CD14-positive monocyte (primary cell): ENCODE measurements at regions not wholly inside any gene's neighbourhood (a gene's known extent, or its start where the extent isn't known, plus 50 kb on each side); places are given as distances from the start of the nearest gene placed in this dataset.

Source experiments
- DNase-seq, 3 donors: peaks; one replicate each; pipeline ENCODE4 v3.0.0-alpha.2; 2011 to 2022
- H2AFZ ChIP-seq: 2 replicates; pipeline ENCODE4 v1.6.0; 2012; ENCODE audit warnings: mild to moderate bottlenecking, low read depth, low read length, inconsistent platforms; ENCODE audit not compliant: insufficient read depth, poor library complexity, severe bottlenecking
- H3K27ac ChIP-seq, 2 donors: 1 replicate in 1 of 2; 2 replicates in 1 of 2; pipeline ENCODE4 v1.5.1; 2012 to 2013; ENCODE audit warnings: low read length in 2 of 2, control low read depth in 1 of 2, inconsistent platforms in 1 of 2, low read depth in 1 of 2, mild to moderate bottlenecking in 1 of 2
- H3K27me3 ChIP-seq, 2 donors: one replicate each; pipeline versions ENCODE4 v1.6.0 to v1.6.1; 2011 to 2013; ENCODE audit warnings: low read length in 2 of 2; ENCODE audit not compliant: control insufficient read depth in 2 of 2, insufficient read depth in 2 of 2
- H3K36me3 ChIP-seq, 2 donors: replicated peaks in 1 of 2; 1 replicate in 1 of 2; 2 replicates in 1 of 2; pipeline versions ENCODE4 v1.5.1 to v1.6.1; 2012 to 2013; ENCODE audit warnings: low read length in 2 of 2, control low read depth in 1 of 2, inconsistent platforms in 1 of 2, mild to moderate bottlenecking in 1 of 2; ENCODE audit not compliant: insufficient read depth in 2 of 2, control insufficient read depth in 1 of 2
- H3K4me1 ChIP-seq, 2 donors: 1 replicate in 1 of 2; 2 replicates in 1 of 2; pipeline versions ENCODE4 v1.5.1 to v1.6.1; 2012 to 2013; ENCODE audit warnings: low read length in 2 of 2, control low read depth in 1 of 2, inconsistent platforms in 1 of 2, mild to moderate bottlenecking in 1 of 2, moderate library complexity in 1 of 2; ENCODE audit not compliant: insufficient read depth in 2 of 2, control insufficient read depth in 1 of 2
- H3K4me2 ChIP-seq: replicated peaks from 2 replicates; pipeline ENCODE3; 2012; ENCODE audit warnings: low read length, moderate library complexity, mild to moderate bottlenecking; ENCODE audit not compliant: poor library complexity, severe bottlenecking; ENCODE audit errors: extremely low read depth
- H3K4me3 ChIP-seq, 3 experiments: fragments of 200-600 bp in 1 of 3; sonication (generic) in 1 of 3; replicated peaks in 1 of 3; 1 replicate in 2 of 3; 2 replicates in 1 of 3; pipeline ENCODE4 v1.5.1; 2011 to 2013; ENCODE audit warnings: low read length in 3 of 3, mild to moderate bottlenecking in 3 of 3, control low read depth in 2 of 3, low read depth in 2 of 3, inconsistent platforms in 1 of 3, moderate library complexity in 1 of 3
- H3K79me2 ChIP-seq: 2 replicates; pipeline ENCODE4 v1.6.0; 2012; ENCODE audit warnings: mild to moderate bottlenecking, control low read depth, inconsistent platforms, low read length, moderate library complexity; ENCODE audit not compliant: insufficient read depth
- H3K9ac ChIP-seq: 2 replicates; pipeline ENCODE4 v1.6.0; 2017; ENCODE audit warnings: low read length, mild to moderate bottlenecking; ENCODE audit not compliant: insufficient read depth, poor library complexity, severe bottlenecking
- H3K9me3 ChIP-seq, 2 donors: replicated peaks in 1 of 2; 1 replicate in 1 of 2; 2 replicates in 1 of 2; pipeline versions ENCODE4 v1.5.1 to v1.6.1; 2012 to 2013; ENCODE audit warnings: low read length in 2 of 2, control low read depth in 1 of 2; ENCODE audit not compliant: control insufficient read depth in 1 of 2, insufficient read depth in 1 of 2
- H4K20me1 ChIP-seq: 2 replicates; pipeline ENCODE4 v1.6.0; 2012; ENCODE audit warnings: mild to moderate bottlenecking, low read length, control low read depth, moderate library complexity; ENCODE audit not compliant: insufficient read depth
- H3K27ac Mint-ChIP-seq, 7 donors: one replicate each; pipeline ENCODE4 v1.8.0; 2020; ENCODE audit warnings: mild to moderate bottlenecking in 7 of 7, mixed read lengths in 7 of 7, moderate library complexity in 6 of 7, inconsistent platforms in 2 of 7
- H3K27me3 Mint-ChIP-seq, 3 donors: one replicate each; pipeline ENCODE4 v1.8.0; 2021 to 2022; ENCODE audit warnings: low read depth in 3 of 3, mild to moderate bottlenecking in 3 of 3, mixed read lengths in 3 of 3, moderate library complexity in 3 of 3, inconsistent platforms in 1 of 3
- H3K36me3 Mint-ChIP-seq, 2 donors: one replicate each; pipeline ENCODE4 v1.8.0; 2020; ENCODE audit warnings: mixed read lengths in 2 of 2, inconsistent platforms in 1 of 2, mild to moderate bottlenecking in 1 of 2
- H3K4me1 Mint-ChIP-seq: one replicate; pipeline ENCODE4 v1.8.0; 2020; ENCODE audit warnings: mild to moderate bottlenecking, mixed read lengths
- H3K4me3 Mint-ChIP-seq, 2 donors: one replicate each; pipeline ENCODE4 v1.8.0; 2020; ENCODE audit warnings: mild to moderate bottlenecking in 2 of 2, mixed read lengths in 2 of 2, moderate library complexity in 1 of 2
- H3K9me3 Mint-ChIP-seq, 7 donors: one replicate each; pipeline ENCODE4 v1.8.0; 2020 to 2022; ENCODE audit warnings: mixed read lengths in 7 of 7, mild to moderate bottlenecking in 6 of 7, moderate library complexity in 6 of 7, inconsistent platforms in 2 of 7
- CTCF ChIP-seq: fragments of 200-600 bp; IDR thresholded peaks from one replicate; pipeline ENCODE4 v1.8.0; 2022; ENCODE audit warnings: antibody characterized with exemption, mild to moderate bottlenecking
- WGBS: methylation state at CpG from one replicate; pipeline ENCODE4 v1.1.5; 2013; ENCODE audit warnings: missing lambda C conversion rate; ENCODE audit not compliant: insufficient coverage; 5-methylcytosine and 5-hydroxymethylcytosine counted together
- intact Hi-C, 2 donors: fragments of 100-400 bp; cut with micrococcal nuclease; formaldehyde crosslinking; loops; one replicate each; pipeline versions ENCODE4 v1.15.0 to v1.15.1; 2023

GRCh38 chr15:81075272-81075671 lies 58.8 kb upstream of the CFAP161 start:
- Mint-ChIP-seq H3K4me1 (peaks cover 2% of the 10 kb centered on the region), H3K27me3 (peaks cover 0 to 4% (median 0%) of the 10 kb centered on the region in 3 donors), H3K9me3 (peaks cover 0 to 4% (median 0%) of the 10 kb centered on the region in 7 donors), H3K36me3 (no peaks in the 10 kb centered on the region), H3K27ac (no peak overlapping the region), H3K4me3 (no peak overlapping the region)
- intact Hi-C loops: no loop called here
- no peaks in the 10 kb centered on the region for H3K9me3 ChIP-seq
- H4K20me1 ChIP-seq: no peaks in the 10 kb centered on the region
- H3K4me3 ChIP-seq: no peak overlapping the region
- 95% methylated on average over 3 of the region's 3 CpGs for WGBS
- H3K79me2 ChIP-seq: no peaks in the 10 kb centered on the region
- H3K27me3 ChIP-seq: no peaks in the 10 kb centered on the region
- no peak overlapping the region for H3K27ac ChIP-seq
- no peaks in the 10 kb centered on the region for H3K36me3 ChIP-seq
- no peak overlapping the region for H3K4me2 ChIP-seq
- H3K4me1 ChIP-seq: no peaks in the 10 kb centered on the region
- DNase-seq: no peak
- no peak overlapping the region for H2AFZ ChIP-seq
- no peak for TF ChIP-seq CTCF
- H3K9ac ChIP-seq: no peak overlapping the region

DNA sequence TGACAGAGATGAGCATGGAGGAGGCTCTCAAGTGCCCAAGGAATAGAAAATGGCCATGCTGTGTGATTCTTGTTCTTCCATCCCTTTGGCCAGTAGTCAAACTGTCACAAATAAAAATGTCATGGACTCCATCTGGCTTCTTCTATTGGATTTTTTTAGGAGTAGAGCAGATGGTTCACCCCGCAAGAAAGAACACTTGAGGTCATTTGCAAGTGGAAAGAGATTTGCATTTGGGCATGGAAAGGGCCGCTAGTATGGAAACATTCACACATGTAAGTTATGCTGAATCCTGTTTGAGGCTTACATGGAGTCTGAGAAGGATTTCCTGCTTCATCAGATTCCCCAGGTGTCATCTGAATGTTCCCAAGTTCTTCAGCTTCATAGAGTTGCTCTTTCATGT lies 53.1 kb upstream of the CFAP161 start:
- no peaks in the 10 kb centered on the region for H4K20me1 ChIP-seq
- no peaks in the 10 kb centered on the region for H3K9me3 ChIP-seq
- H3K9ac ChIP-seq: no peak overlapping the region
- H3K27ac ChIP-seq: no peak overlapping the region
- Mint-ChIP-seq H3K27me3 (peaks cover 3 to 4% (median 4%) of the 10 kb centered on the region in 3 donors), H3K4me3 (no peak overlapping the region), H3K9me3 (peaks cover 0 to 2% (median 0%) of the 10 kb centered on the region in 7 donors), H3K4me1 (no peaks in the 10 kb centered on the region), H3K27ac (no peak overlapping the region), H3K36me3 (no peaks in the 10 kb centered on the region)
- H2AFZ ChIP-seq: no peak overlapping the region
- WGBS: no CpG with 5 or more reads among the region's 2 CpGs
- H3K4me3 ChIP-seq: no peak overlapping the region
- no peaks in the 10 kb centered on the region for H3K27me3 ChIP-seq
- H3K79me2 ChIP-seq: no peaks in the 10 kb centered on the region
- intact Hi-C loops: no loop called here
- H3K4me2 ChIP-seq: no peak overlapping the region
- DNase-seq: no peak
- H3K4me1 ChIP-seq: no peaks in the 10 kb centered on the region
- no peaks in the 10 kb centered on the region for H3K36me3 ChIP-seq
- TF ChIP-seq CTCF: no peak
